HCT116 (cell line): ENCODE measurements at regions not wholly inside any gene's neighbourhood (a gene's known extent, or its start where the extent isn't known, plus 50 kb on each side); places are given as distances from the start of the nearest gene placed in this dataset.

Source experiments
- ATAC-seq: fragments of 200-7000 bp; cut with Tn5 transposase; 2 replicates; pipeline ENCODE4 v1.9.1; 2020; ENCODE audit warnings: mild to moderate bottlenecking, moderate library complexity
- BruUV-seq: library from RNA; stranded (reverse); fragments of 400-500 nt; replicated peaks from 2 replicates; lab custom pipeline; 2021; lab: Mats Ljungman, UMichigan
- CTCF ChIA-PET: fragments of 300-600 bp; sonication (Branson Sonifier 250); formaldehyde crosslinking; loops from one replicate; lab custom pipeline; 2021; ENCODE audit warnings: antibody characterized with exemption; lab: Charles Lee
- POLR2A ChIA-PET: fragments of 300-600, 350-600 bp; sonication (Branson Sonifier 250); formaldehyde crosslinking; loops from one replicate; lab custom pipeline; 2021; ENCODE audit warnings: antibody characterized with exemption; lab: Charles Lee
- RAD21 ChIA-PET, 2 experiments: fragments of 300-600 bp; sonication (Branson Sonifier 250); formaldehyde crosslinking; loops; one replicate each; lab custom pipeline; 2023; ENCODE audit warnings: low total read pairs in 2 of 2; ENCODE audit not compliant: uncharacterized antibody in 2 of 2, unreplicated experiment in 2 of 2, low non-redundant PET in 1 of 2; lab: Charles Lee
- DNase-seq: peaks from one replicate; pipeline ENCODE4 v3.0.0-alpha.2; 2010; ENCODE audit warnings: low read depth, low spot score
- H2AFZ ChIP-seq: fragments of 200-600 bp; shearing (Covaris generic), sonication (generic); 2 replicates; pipeline ENCODE4 v1.6.1; 2017; ENCODE audit warnings: low read depth, mixed run types, mixed read lengths, antibody characterized with exemption, low read length; ENCODE audit not compliant: poor library complexity, severe bottlenecking
- H3K27ac ChIP-seq: 2 replicates; pipeline ENCODE4 v1.5.1; 2012; ENCODE audit warnings: low read depth, low read length
- H3K27me3 ChIP-seq: fragments of 200-600 bp; sonication (generic); 2 replicates; pipeline ENCODE4 v1.6.1; 2016; ENCODE audit warnings: mixed run types, low read length, mixed read lengths; ENCODE audit not compliant: insufficient read depth
- H3K36me3 ChIP-seq, 2 experiments: fragments of 200-500 bp in 1 of 2; fragments of 200-600 bp in 1 of 2; sonication (Bioruptor generic) in 1 of 2; sonication (generic) in 1 of 2; 2 replicates each; pipeline versions ENCODE4 v1.5.1 to v1.6.1; 2014 to 2016; ENCODE audit warnings: low read length in 2 of 2, inconsistent platforms in 1 of 2, mixed read lengths in 1 of 2, mixed run types in 1 of 2; ENCODE audit not compliant: insufficient read depth in 2 of 2, control insufficient read depth in 1 of 2
- H3K4me1 ChIP-seq, 2 experiments: fragments of 200-600 bp in 1 of 2; sonication (generic) in 1 of 2; 2 replicates each; pipeline versions ENCODE4 v1.5.1 to v1.6.1; 2012 to 2017; ENCODE audit warnings: low read length in 2 of 2, inconsistent platforms in 1 of 2, mild to moderate bottlenecking in 1 of 2, mixed read lengths in 1 of 2, mixed run types in 1 of 2, moderate library complexity in 1 of 2; ENCODE audit not compliant: insufficient read depth in 2 of 2, control insufficient read depth in 1 of 2
- H3K4me2 ChIP-seq: fragments of 200-600 bp; sonication (generic); 2 replicates; pipeline ENCODE4 v1.6.1; 2017; ENCODE audit warnings: mixed run types, low read length, mixed read lengths
- H3K4me3 ChIP-seq, 2 experiments: fragments of 200-600 bp in 1 of 2; sonication (generic) in 1 of 2; replicated peaks in 1 of 2; 2 replicates each; pipeline ENCODE4 v1.5.1; 2011 to 2016; ENCODE audit warnings: low read length in 2 of 2, control low read depth in 1 of 2, low read depth in 1 of 2, mild to moderate bottlenecking in 1 of 2, mixed read lengths in 1 of 2, mixed run types in 1 of 2
- H3K79me2 ChIP-seq: fragments of 200-600 bp; sonication (generic); 2 replicates; pipeline ENCODE4 v1.6.1; 2017; ENCODE audit warnings: mild to moderate bottlenecking, mixed run types, low read length, moderate library complexity, mixed read lengths; ENCODE audit not compliant: insufficient read depth
- H3K9ac ChIP-seq: fragments of 200-600 bp; sonication (generic); 2 replicates; pipeline ENCODE4 v1.6.1; 2016; ENCODE audit warnings: low read length, mixed read lengths
- H3K9me2 ChIP-seq: fragments of 200-600 bp; sonication (generic), shearing (Covaris generic); 2 replicates; pipeline ENCODE4 v1.6.1; 2017; ENCODE audit warnings: mixed run types, mild to moderate bottlenecking, moderate library complexity; ENCODE audit not compliant: insufficient read depth
- H3K9me3 ChIP-seq, 2 experiments: fragments of 200-500 bp in 1 of 2; fragments of 200-600 bp in 1 of 2; sonication (Bioruptor generic) in 1 of 2; sonication (generic) in 1 of 2; 2 replicates each; pipeline ENCODE4 v1.6.1; 2014 to 2017; ENCODE audit warnings: low read length in 2 of 2, mixed read lengths in 2 of 2, inconsistent platforms in 1 of 2, low read depth in 1 of 2, mild to moderate bottlenecking in 1 of 2, mixed run types in 1 of 2, moderate library complexity in 1 of 2; ENCODE audit not compliant: control insufficient read depth in 1 of 2, insufficient read depth in 1 of 2
- H4K20me1 ChIP-seq: fragments of 200-600 bp; sonication (generic), shearing (Covaris generic); 2 replicates; pipeline ENCODE4 v1.6.1; 2017; ENCODE audit warnings: mixed run types, mild to moderate bottlenecking, moderate library complexity; ENCODE audit not compliant: insufficient read depth
- ATF3 ChIP-seq: IDR thresholded peaks from 2 replicates; pipeline ENCODE4 v1.6.1; 2012
- CBX3 ChIP-seq: IDR thresholded peaks from 2 replicates; pipeline ENCODE4 v1.6.1; 2012; ENCODE audit warnings: low read depth
- CEBPB ChIP-seq: IDR thresholded peaks from 2 replicates; pipeline ENCODE4 v1.6.1; 2012; ENCODE audit warnings: low read depth
- CTCF ChIP-seq, 3 experiments: fragments of 200-600 bp in 1 of 3; sonication (generic) in 1 of 3; IDR thresholded peaks in 2 of 3; conservative IDR thresholded peaks in 1 of 3; 2 replicates each; pipeline ENCODE4 v1.5.1; 2012 to 2017; ENCODE audit warnings: low read depth in 2 of 3, low read length in 2 of 3, antibody characterized with exemption in 1 of 3, borderline replicate concordance in 1 of 3, control low read depth in 1 of 3, mild to moderate bottlenecking in 1 of 3, mixed read lengths in 1 of 3, mixed run types in 1 of 3, moderate library complexity in 1 of 3; ENCODE audit not compliant: insufficient read depth in 1 of 3
- EGR1 ChIP-seq: IDR thresholded peaks from 2 replicates; pipeline ENCODE4 v1.6.1; 2012; ENCODE audit warnings: low read depth
- ELF1 ChIP-seq: IDR thresholded peaks from 2 replicates; pipeline ENCODE4 v1.6.1; 2012; ENCODE audit warnings: low read depth, borderline replicate concordance
- FOSL1 ChIP-seq: IDR thresholded peaks from 2 replicates; pipeline ENCODE4 v1.6.1; 2012; ENCODE audit warnings: low read depth
- JUND ChIP-seq: IDR thresholded peaks from 2 replicates; pipeline ENCODE4 v1.6.1; 2012
- POLR2AphosphoS5 ChIP-seq: IDR thresholded peaks from 2 replicates; pipeline ENCODE4 v1.6.1; 2011; ENCODE audit warnings: mild to moderate bottlenecking, low read depth, low read length, moderate library complexity
- RAD21 ChIP-seq: IDR thresholded peaks from 2 replicates; pipeline ENCODE4 v1.6.1; 2012; ENCODE audit warnings: low read depth, mild to moderate bottlenecking
- REST ChIP-seq: IDR thresholded peaks from 2 replicates; pipeline ENCODE4 v1.6.1; 2012; ENCODE audit warnings: low read depth
- SIN3A ChIP-seq: IDR thresholded peaks from 2 replicates; pipeline ENCODE4 v1.6.1; 2012; ENCODE audit warnings: low read depth
- SP1 ChIP-seq: IDR thresholded peaks from 2 replicates; pipeline ENCODE4 v1.6.1; 2012; ENCODE audit warnings: low read depth
- SRF ChIP-seq: IDR thresholded peaks from 2 replicates; pipeline ENCODE4 v1.6.1; 2012; ENCODE audit warnings: low read depth
- TCF7L2 ChIP-seq: IDR thresholded peaks from 2 replicates; pipeline ENCODE4 v1.7.0; 2011; ENCODE audit warnings: borderline replicate concordance, inconsistent platforms; ENCODE audit not compliant: insufficient read depth, insufficient read length; ENCODE audit errors: extremely low read depth
- YY1 ChIP-seq: IDR thresholded peaks from 2 replicates; pipeline ENCODE4 v1.6.1; 2011; ENCODE audit warnings: low read length, low read depth, moderate library complexity, mild to moderate bottlenecking; ENCODE audit not compliant: insufficient replicate concordance; ENCODE audit errors: extremely low read depth
- ZFX ChIP-seq: fragments of 450-650 bp; IDR thresholded peaks from 2 replicates; pipeline ENCODE4 v1.6.1; 2017
- intact Hi-C: fragments of 100-400 bp; cut with micrococcal nuclease; formaldehyde crosslinking; loops from 2 replicates; pipeline ENCODE4 v1.10.0; 2022

GRCh38 chr12:84091651-84092050 is 820.9 kb downstream of the SLC6A15 start:
- ChIA-PET CTCF (no interaction called here), POLR2A (no interaction called here), RAD21 (no interaction called here)
- Histone ChIP-seq H3K9me3 (no peaks in the 10 kb centered on the region), H3K27ac (no peak overlapping the region), H3K4me3 (no peak overlapping the region), H3K9ac (no peak overlapping the region), H3K27me3 (no peaks in the 10 kb centered on the region), H3K4me2 (no peak overlapping the region), H3K36me3 (no peaks in the 10 kb centered on the region), H4K20me1 (no peaks in the 10 kb centered on the region), H2AFZ (no peak overlapping the region), H3K79me2 (no peaks in the 10 kb centered on the region), H3K4me1 (no peaks in the 10 kb centered on the region), H3K9me2 (no peaks in the 10 kb centered on the region)
- intact Hi-C loops = no loop called here
- ATAC-seq (no peak), DNase-seq (no peak)
- BruUV-seq = no TSS peak
- no peak for TF ChIP-seq YY1
- TF ChIP-seq REST = no peak
- TF ChIP-seq JUND = no peak
- no peak for TF ChIP-seq RAD21
- no peak for TF ChIP-seq SIN3A
- no peak for TF ChIP-seq ATF3
- no peak for TF ChIP-seq ZFX
- no peak for TF ChIP-seq EGR1
- no peak for TF ChIP-seq ELF1
- TF ChIP-seq FOSL1 = no peak
- TF ChIP-seq CTCF (IDR thresholded peaks at IDR 0.05 in 2 of 3, conservative IDR thresholded peaks at IDR 0.05 in 1 of 3; ENCODE audit: borderline replicate concordance in 1 of 3, insufficient read depth in 1 of 3, low read depth in 2 of 3, low read length in 2 of 3) = no peak
- TF ChIP-seq SRF = no peak
- TF ChIP-seq SP1 = no peak
- TF ChIP-seq CBX3 = no peak
- TF ChIP-seq TCF7L2 = no peak
- TF ChIP-seq POLR2AphosphoS5 = no peak
- TF ChIP-seq CEBPB = no peak
- TF ChIP-seq, all 23 proteins: peak for 0
